Upper lobe of right lung (tissue), 1 donor: ENCODE measurements at regions not wholly inside any gene's neighbourhood (a gene's known extent, or its start where the extent isn't known, plus 50 kb on each side); places are given as distances from the start of the nearest gene placed in this dataset.

Experiments used
- ATAC-seq: fragments of 200-7000 bp; cut with Tn5 transposase; one replicate; pipeline ENCODE4 v1.9.1; 2020; ENCODE audit warnings: mild to moderate bottlenecking, moderate library complexity
- DNase-seq: peaks from one replicate; pipeline ENCODE4 v3.0.0-alpha.2; 2020
- H3K27ac ChIP-seq: fragments of 200-600 bp; one replicate; pipeline ENCODE4 v1.8.0; 2022
- H3K27me3 ChIP-seq: fragments of 200-600 bp; one replicate; pipeline ENCODE4 v1.8.0; 2022; ENCODE audit warnings: mild to moderate bottlenecking
- H3K36me3 ChIP-seq: fragments of 200-600 bp; one replicate; pipeline ENCODE4 v1.8.0; 2022
- H3K4me1 ChIP-seq: fragments of 200-600 bp; one replicate; pipeline ENCODE4 v1.8.0; 2022
- H3K4me3 ChIP-seq: fragments of 200-600 bp; one replicate; pipeline ENCODE4 v1.8.0; 2022; ENCODE audit warnings: mild to moderate bottlenecking
- H3K9me3 ChIP-seq: fragments of 200-600 bp; one replicate; pipeline ENCODE4 v1.8.0; 2022
- CTCF ChIP-seq: fragments of 200-600 bp; IDR thresholded peaks from one replicate; pipeline ENCODE4 v1.8.0; 2022; ENCODE audit warnings: antibody characterized with exemption
- intact Hi-C: fragments of 100-400 bp; cut with DNase I; formaldehyde crosslinking; loops from one replicate; pipeline ENCODE4 v1.11.0; 2022
- donor health status: DM: no; HTN: yes; CAD: no; lungs with severe emphysema.

- H3K27me3 ChIP-seq: no peaks in the 10 kb centered on the region
- no peaks in the 10 kb centered on the region for H3K36me3 ChIP-seq
- H3K9me3 ChIP-seq: no peaks in the 10 kb centered on the region
- no peak overlapping the region for H3K27ac ChIP-seq
- TF ChIP-seq CTCF: no peak
- DNase-seq: no peak
- no peak overlapping the region for H3K4me3 ChIP-seq
- no peaks in the 10 kb centered on the region for H3K4me1 ChIP-seq
- no peak for ATAC-seq
- intact Hi-C loops: no loop called here
Observed at GRCh38 chr5:124212934-124213333, 533.5 kb downstream of the ZNF608 start.

GRCh38 chr5:124210111-124210910 is 536.1 kb downstream of the ZNF608 start:
- no peak for TF ChIP-seq CTCF
- H3K4me1 ChIP-seq: no peaks in the 10 kb centered on the region
- H3K27me3 ChIP-seq: no peaks in the 10 kb centered on the region
- no peaks in the 10 kb centered on the region for H3K36me3 ChIP-seq
- intact Hi-C loops: no loop called here
- ATAC-seq: no peak
- no peak overlapping the region for H3K27ac ChIP-seq
- H3K9me3 ChIP-seq: no peaks in the 10 kb centered on the region
- H3K4me3 ChIP-seq: no peak overlapping the region
- no peak for DNase-seq

GRCh38 chr5:124207118-124207517 is 539.3 kb downstream of the ZNF608 start:
- DNase-seq (no peak), ATAC-seq (no peak)
- no peak overlapping the region for H3K4me3 ChIP-seq
- no peaks in the 10 kb centered on the region for H3K4me1 ChIP-seq
- no peaks in the 10 kb centered on the region for H3K9me3 ChIP-seq
- H3K27me3 ChIP-seq: no peaks in the 10 kb centered on the region
- intact Hi-C loops: no loop called here
- no peak overlapping the region for H3K27ac ChIP-seq
- no peaks in the 10 kb centered on the region for H3K36me3 ChIP-seq
- TF ChIP-seq CTCF: no peak

GRCh38 chr5:124206540-124206939 is 539.9 kb downstream of the ZNF608 start:
- no peak overlapping the region for H3K27ac ChIP-seq
- no peak overlapping the region for H3K4me3 ChIP-seq
- H3K9me3 ChIP-seq: no peaks in the 10 kb centered on the region
- ATAC-seq (no peak), DNase-seq (no peak)
- intact Hi-C loops: no loop called here
- TF ChIP-seq CTCF: no peak
- no peaks in the 10 kb centered on the region for H3K27me3 ChIP-seq
- no peaks in the 10 kb centered on the region for H3K36me3 ChIP-seq
- H3K4me1 ChIP-seq: no peaks in the 10 kb centered on the region

- ATAC-seq: no peak
- intact Hi-C loops: no loop called here
- no peak overlapping the region for H3K27ac ChIP-seq
- no peaks in the 10 kb centered on the region for H3K9me3 ChIP-seq
- H3K4me1 ChIP-seq: no peaks in the 10 kb centered on the region
- H3K27me3 ChIP-seq: no peaks in the 10 kb centered on the region
- H3K36me3 ChIP-seq: no peaks in the 10 kb centered on the region
- no peak for TF ChIP-seq CTCF
- no peak overlapping the region for H3K4me3 ChIP-seq
- no peak for DNase-seq
Observed at GRCh38 chr5:124203303-124203702, 543.1 kb downstream of the ZNF608 start.

GRCh38 chr5:124200381-124200780 is 546.1 kb downstream of the ZNF608 start:
- H3K4me1 ChIP-seq: no peaks in the 10 kb centered on the region
- no peaks in the 10 kb centered on the region for H3K27me3 ChIP-seq
- intact Hi-C loops: no loop called here
- no peak for TF ChIP-seq CTCF
- no peaks in the 10 kb centered on the region for H3K36me3 ChIP-seq
- H3K4me3 ChIP-seq: no peak overlapping the region
- H3K9me3 ChIP-seq: no peaks in the 10 kb centered on the region
- no peak overlapping the region for H3K27ac ChIP-seq
- DNase-seq: no peak
- no peak for ATAC-seq
